ENCODE measurements at regions not wholly inside any gene's neighbourhood (a gene's known extent, or its start where the extent isn't known, plus 50 kb on each side); places are given as distances from the start of the nearest gene placed in this dataset.

GRCh38 chr7:42729053-42729765 lies 182.7 kb downstream of the C7orf25 start:
- Mint-ChIP-seq H3K9me3 (no peaks in the 10 kb centered on the region), H3K27me3 (no peaks in the 10 kb centered on the region), H3K27ac (no peak overlapping the region), H3K4me1 (no peaks in the 10 kb centered on the region), H3K4me3 (no peak overlapping the region), H3K36me3 (ENCODE audit: low read depth) (no peaks in the 10 kb centered on the region)
- POLR2A ChIA-PET, result no interaction called here
- CTCF ChIA-PET, result no interaction called here
- no peak for DNase-seq
- ATAC-seq (ENCODE audit: low read depth), result no peak
- no peak for TF ChIP-seq CTCF (IDR thresholded peaks at IDR 0.05)
- intact Hi-C loops (cut with micrococcal nuclease), result no loop called here

GRCh38 chr7:42727451-42727850 lies 184.4 kb downstream of the C7orf25 start:
- no peak overlapping the region for H3K4me3 Mint-ChIP-seq
- H3K9me3 Mint-ChIP-seq, result no peaks in the 10 kb centered on the region
- TF ChIP-seq CTCF (IDR thresholded peaks at IDR 0.05), result no peak
- ATAC-seq (ENCODE audit: low read depth) (no peak), DNase-seq (no peak)
- ChIA-PET POLR2A (no interaction called here), CTCF (no interaction called here)
- H3K4me1 Mint-ChIP-seq, result no peaks in the 10 kb centered on the region
- no peaks in the 10 kb centered on the region for H3K27me3 Mint-ChIP-seq
- no peaks in the 10 kb centered on the region for H3K36me3 Mint-ChIP-seq (ENCODE audit: low read depth)
- intact Hi-C loops (cut with micrococcal nuclease), result no loop called here
- H3K27ac Mint-ChIP-seq, result no peak overlapping the region

GRCh38 chr7:42726066-42726785 lies 185.6 kb downstream of the C7orf25 start:
- ChIA-PET CTCF (no interaction called here), POLR2A (no interaction called here)
- Mint-ChIP-seq H3K36me3 (ENCODE audit: low read depth) (no peaks in the 10 kb centered on the region), H3K4me3 (no peak overlapping the region), H3K9me3 (no peaks in the 10 kb centered on the region), H3K27me3 (peaks cover 3% of the 10 kb centered on the region), H3K27ac (no peak overlapping the region), H3K4me1 (no peaks in the 10 kb centered on the region)
- no peak for DNase-seq
- intact Hi-C loops (cut with micrococcal nuclease), result no loop called here
- ATAC-seq (ENCODE audit: low read depth), result no peak
- no peak for TF ChIP-seq CTCF (IDR thresholded peaks at IDR 0.05)

- Mint-ChIP-seq H3K36me3 (ENCODE audit: low read depth) (no peaks in the 10 kb centered on the region), H3K4me3 (no peak overlapping the region), H3K27me3 (peaks cover 3% of the 10 kb centered on the region), H3K9me3 (no peaks in the 10 kb centered on the region), H3K27ac (no peak overlapping the region), H3K4me1 (no peaks in the 10 kb centered on the region)
- TF ChIP-seq CTCF (IDR thresholded peaks at IDR 0.05), result no peak
- intact Hi-C loops (cut with micrococcal nuclease), result no loop called here
- DNase-seq (no peak), ATAC-seq (ENCODE audit: low read depth) (no peak)
- CTCF ChIA-PET, result no interaction called here
- POLR2A ChIA-PET, result no interaction called here
These were observed 189.2 kb downstream of the C7orf25 start for GRCh38 chr7:42722716-42723115.

- DNase-seq, result no peak
- H3K4me1 Mint-ChIP-seq, result no peaks in the 10 kb centered on the region
- TF ChIP-seq CTCF (IDR thresholded peaks at IDR 0.05), result no peak
- CTCF ChIA-PET, result no interaction called here
- ATAC-seq (ENCODE audit: low read depth), result no peak
- H3K27ac Mint-ChIP-seq, result no peak overlapping the region
- no peaks in the 10 kb centered on the region for H3K9me3 Mint-ChIP-seq
- no peaks in the 10 kb centered on the region for H3K36me3 Mint-ChIP-seq (ENCODE audit: low read depth)
- POLR2A ChIA-PET, result no interaction called here
- H3K27me3 Mint-ChIP-seq, result peaks cover 3% of the 10 kb centered on the region
- no peak overlapping the region for H3K4me3 Mint-ChIP-seq
- intact Hi-C loops (cut with micrococcal nuclease), result no loop called here
These were observed 189.7 kb downstream of the C7orf25 start for GRCh38 chr7:42722198-42722597.

All from activated B cell treated with CpG ODN at 0.5 μM for 24 hours (primary cell).